CD14-positive monocyte (primary cell): ENCODE measurements at regions not wholly inside any gene's neighbourhood (a gene's known extent, or its start where the extent isn't known, plus 50 kb on each side); places are given as distances from the start of the nearest gene placed in this dataset.

ENCODE experiments used
- DNase-seq, 3 donors: peaks; one replicate each; pipeline ENCODE4 v3.0.0-alpha.2; 2011 to 2022
- H2AFZ ChIP-seq: 2 replicates; pipeline ENCODE4 v1.6.0; 2012; ENCODE audit warnings: mild to moderate bottlenecking, low read depth, low read length, inconsistent platforms; ENCODE audit not compliant: insufficient read depth, poor library complexity, severe bottlenecking
- H3K27ac ChIP-seq, 2 donors: 1 replicate in 1 of 2; 2 replicates in 1 of 2; pipeline ENCODE4 v1.5.1; 2012 to 2013; ENCODE audit warnings: low read length in 2 of 2, control low read depth in 1 of 2, inconsistent platforms in 1 of 2, low read depth in 1 of 2, mild to moderate bottlenecking in 1 of 2
- H3K27me3 ChIP-seq, 2 donors: one replicate each; pipeline versions ENCODE4 v1.6.0 to v1.6.1; 2011 to 2013; ENCODE audit warnings: low read length in 2 of 2; ENCODE audit not compliant: control insufficient read depth in 2 of 2, insufficient read depth in 2 of 2
- H3K36me3 ChIP-seq, 2 donors: replicated peaks in 1 of 2; 1 replicate in 1 of 2; 2 replicates in 1 of 2; pipeline versions ENCODE4 v1.5.1 to v1.6.1; 2012 to 2013; ENCODE audit warnings: low read length in 2 of 2, control low read depth in 1 of 2, inconsistent platforms in 1 of 2, mild to moderate bottlenecking in 1 of 2; ENCODE audit not compliant: insufficient read depth in 2 of 2, control insufficient read depth in 1 of 2
- H3K4me1 ChIP-seq, 2 donors: 1 replicate in 1 of 2; 2 replicates in 1 of 2; pipeline versions ENCODE4 v1.5.1 to v1.6.1; 2012 to 2013; ENCODE audit warnings: low read length in 2 of 2, control low read depth in 1 of 2, inconsistent platforms in 1 of 2, mild to moderate bottlenecking in 1 of 2, moderate library complexity in 1 of 2; ENCODE audit not compliant: insufficient read depth in 2 of 2, control insufficient read depth in 1 of 2
- H3K4me2 ChIP-seq: replicated peaks from 2 replicates; pipeline ENCODE3; 2012; ENCODE audit warnings: low read length, moderate library complexity, mild to moderate bottlenecking; ENCODE audit not compliant: poor library complexity, severe bottlenecking; ENCODE audit errors: extremely low read depth
- H3K4me3 ChIP-seq, 3 experiments: fragments of 200-600 bp in 1 of 3; sonication (generic) in 1 of 3; replicated peaks in 1 of 3; 1 replicate in 2 of 3; 2 replicates in 1 of 3; pipeline ENCODE4 v1.5.1; 2011 to 2013; ENCODE audit warnings: low read length in 3 of 3, mild to moderate bottlenecking in 3 of 3, control low read depth in 2 of 3, low read depth in 2 of 3, inconsistent platforms in 1 of 3, moderate library complexity in 1 of 3
- H3K79me2 ChIP-seq: 2 replicates; pipeline ENCODE4 v1.6.0; 2012; ENCODE audit warnings: mild to moderate bottlenecking, control low read depth, inconsistent platforms, low read length, moderate library complexity; ENCODE audit not compliant: insufficient read depth
- H3K9ac ChIP-seq: 2 replicates; pipeline ENCODE4 v1.6.0; 2017; ENCODE audit warnings: low read length, mild to moderate bottlenecking; ENCODE audit not compliant: insufficient read depth, poor library complexity, severe bottlenecking
- H3K9me3 ChIP-seq, 2 donors: replicated peaks in 1 of 2; 1 replicate in 1 of 2; 2 replicates in 1 of 2; pipeline versions ENCODE4 v1.5.1 to v1.6.1; 2012 to 2013; ENCODE audit warnings: low read length in 2 of 2, control low read depth in 1 of 2; ENCODE audit not compliant: control insufficient read depth in 1 of 2, insufficient read depth in 1 of 2
- H4K20me1 ChIP-seq: 2 replicates; pipeline ENCODE4 v1.6.0; 2012; ENCODE audit warnings: mild to moderate bottlenecking, low read length, control low read depth, moderate library complexity; ENCODE audit not compliant: insufficient read depth
- H3K27ac Mint-ChIP-seq, 7 donors: one replicate each; pipeline ENCODE4 v1.8.0; 2020; ENCODE audit warnings: mild to moderate bottlenecking in 7 of 7, mixed read lengths in 7 of 7, moderate library complexity in 6 of 7, inconsistent platforms in 2 of 7
- H3K27me3 Mint-ChIP-seq, 3 donors: one replicate each; pipeline ENCODE4 v1.8.0; 2021 to 2022; ENCODE audit warnings: low read depth in 3 of 3, mild to moderate bottlenecking in 3 of 3, mixed read lengths in 3 of 3, moderate library complexity in 3 of 3, inconsistent platforms in 1 of 3
- H3K36me3 Mint-ChIP-seq, 2 donors: one replicate each; pipeline ENCODE4 v1.8.0; 2020; ENCODE audit warnings: mixed read lengths in 2 of 2, inconsistent platforms in 1 of 2, mild to moderate bottlenecking in 1 of 2
- H3K4me1 Mint-ChIP-seq: one replicate; pipeline ENCODE4 v1.8.0; 2020; ENCODE audit warnings: mild to moderate bottlenecking, mixed read lengths
- H3K4me3 Mint-ChIP-seq, 2 donors: one replicate each; pipeline ENCODE4 v1.8.0; 2020; ENCODE audit warnings: mild to moderate bottlenecking in 2 of 2, mixed read lengths in 2 of 2, moderate library complexity in 1 of 2
- H3K9me3 Mint-ChIP-seq, 7 donors: one replicate each; pipeline ENCODE4 v1.8.0; 2020 to 2022; ENCODE audit warnings: mixed read lengths in 7 of 7, mild to moderate bottlenecking in 6 of 7, moderate library complexity in 6 of 7, inconsistent platforms in 2 of 7
- WGBS: methylation state at CpG from one replicate; pipeline ENCODE4 v1.1.5; 2013; ENCODE audit warnings: missing lambda C conversion rate; ENCODE audit not compliant: insufficient coverage; 5-methylcytosine and 5-hydroxymethylcytosine counted together
- intact Hi-C, 2 donors: fragments of 100-400 bp; cut with micrococcal nuclease; formaldehyde crosslinking; loops; one replicate each; pipeline versions ENCODE4 v1.15.0 to v1.15.1; 2023
- TF ChIP-seq, protein P1 (sequence below): fragments of 200-600 bp; IDR thresholded peaks from one replicate; pipeline ENCODE4 v1.8.0; 2022; ENCODE audit warnings: antibody characterized with exemption, mild to moderate bottlenecking

DNA sequence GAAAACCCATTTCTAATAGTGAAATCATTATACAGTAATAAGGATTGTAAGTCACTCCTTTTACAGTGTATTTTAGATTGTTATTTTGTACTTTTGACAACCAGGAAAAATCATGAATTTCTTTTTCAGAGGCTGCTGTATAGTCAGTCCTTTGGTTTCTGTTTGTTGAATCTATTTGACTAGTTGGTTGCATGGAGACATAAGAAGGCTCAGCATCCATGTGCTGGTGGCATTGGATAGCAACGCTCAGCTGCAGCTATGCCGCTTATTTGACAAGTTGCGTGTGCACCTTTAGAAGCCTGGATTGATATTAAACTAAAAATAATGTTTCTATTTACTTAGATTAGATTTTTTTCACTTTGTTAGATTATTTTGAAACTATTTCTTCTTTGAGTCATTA, 254.1 kb upstream of the SYT4 start:
- WGBS, result no CpG with 5 or more reads among the region's 3 CpGs

GRCh38 chr18:43533371-43533770, 256.1 kb upstream of the SYT4 start:
- no peaks in the 10 kb centered on the region for H3K36me3 Mint-ChIP-seq
- Histone ChIP-seq H3K27ac (no peak overlapping the region), H3K9ac (no peak overlapping the region), H3K27me3 (no peaks in the 10 kb centered on the region), H3K4me3 (no peak overlapping the region), H2AFZ (no peak overlapping the region), H3K36me3 (no peaks in the 10 kb centered on the region), H3K4me1 (no peaks in the 10 kb centered on the region), H4K20me1 (no peaks in the 10 kb centered on the region), H3K79me2 (no peaks in the 10 kb centered on the region), H3K4me2 (no peak overlapping the region), H3K9me3 (no peaks in the 10 kb centered on the region)
- H3K4me3 Mint-ChIP-seq, result no peak overlapping the region
- WGBS, result no CpG with 5 or more reads among the region's 1 CpG
- H3K27me3 Mint-ChIP-seq, result peaks cover 0 to 2% (median 0%) of the 10 kb centered on the region in 3 donors
- H3K27ac Mint-ChIP-seq, result no peak overlapping the region
- TF ChIP-seq, protein P1, sequence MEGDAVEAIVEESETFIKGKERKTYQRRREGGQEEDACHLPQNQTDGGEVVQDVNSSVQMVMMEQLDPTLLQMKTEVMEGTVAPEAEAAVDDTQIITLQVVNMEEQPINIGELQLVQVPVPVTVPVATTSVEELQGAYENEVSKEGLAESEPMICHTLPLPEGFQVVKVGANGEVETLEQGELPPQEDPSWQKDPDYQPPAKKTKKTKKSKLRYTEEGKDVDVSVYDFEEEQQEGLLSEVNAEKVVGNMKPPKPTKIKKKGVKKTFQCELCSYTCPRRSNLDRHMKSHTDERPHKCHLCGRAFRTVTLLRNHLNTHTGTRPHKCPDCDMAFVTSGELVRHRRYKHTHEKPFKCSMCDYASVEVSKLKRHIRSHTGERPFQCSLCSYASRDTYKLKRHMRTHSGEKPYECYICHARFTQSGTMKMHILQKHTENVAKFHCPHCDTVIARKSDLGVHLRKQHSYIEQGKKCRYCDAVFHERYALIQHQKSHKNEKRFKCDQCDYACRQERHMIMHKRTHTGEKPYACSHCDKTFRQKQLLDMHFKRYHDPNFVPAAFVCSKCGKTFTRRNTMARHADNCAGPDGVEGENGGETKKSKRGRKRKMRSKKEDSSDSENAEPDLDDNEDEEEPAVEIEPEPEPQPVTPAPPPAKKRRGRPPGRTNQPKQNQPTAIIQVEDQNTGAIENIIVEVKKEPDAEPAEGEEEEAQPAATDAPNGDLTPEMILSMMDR, result no peak
- peaks cover 0 to 3% (median 0%) of the 10 kb centered on the region in 7 donors for H3K9me3 Mint-ChIP-seq
- no peak for DNase-seq
- no peaks in the 10 kb centered on the region for H3K4me1 Mint-ChIP-seq
- intact Hi-C loops, result no loop called here

More for the DNA sequence above, 254.1 kb upstream of the SYT4 start:
- no peaks in the 10 kb centered on the region for H4K20me1 ChIP-seq
- Mint-ChIP-seq H3K27me3 (peaks cover 0 to 2% (median 0%) of the 10 kb centered on the region in 3 donors), H3K4me1 (no peaks in the 10 kb centered on the region), H3K27ac (no peak overlapping the region), H3K4me3 (no peak overlapping the region), H3K36me3 (no peaks in the 10 kb centered on the region), H3K9me3 (peaks cover 0 to 3% (median 0%) of the 10 kb centered on the region in 7 donors)
- H3K4me2 ChIP-seq, result no peak overlapping the region
- no peaks in the 10 kb centered on the region for H3K9me3 ChIP-seq
- H3K36me3 ChIP-seq, result no peaks in the 10 kb centered on the region
- TF ChIP-seq, protein P1, result no peak
- no peak for DNase-seq
- no peak overlapping the region for H2AFZ ChIP-seq
- intact Hi-C loops, result no loop called here
- H3K4me1 ChIP-seq, result no peaks in the 10 kb centered on the region
- no peak overlapping the region for H3K9ac ChIP-seq
- no peak overlapping the region for H3K4me3 ChIP-seq
- no peaks in the 10 kb centered on the region for H3K27me3 ChIP-seq
- no peak overlapping the region for H3K27ac ChIP-seq
- no peaks in the 10 kb centered on the region for H3K79me2 ChIP-seq
